ENCODE measurements at regions not wholly inside any gene's neighbourhood (a gene's known extent, or its start where the extent isn't known, plus 50 kb on each side); places are given as distances from the start of the nearest gene placed in this dataset.

- Histone ChIP-seq H3K27ac (ENCODE audit: low read depth, low read length) (no peak overlapping the region), H3K4me3 (ENCODE audit: low read length) (no peak overlapping the region), H3K4me1 (ENCODE audit: insufficient read depth, low read length) (no peaks in the 10 kb centered on the region), H3K27me3 (ENCODE audit: insufficient read depth, low read length) (no peaks in the 10 kb centered on the region), H3K9me3 (ENCODE audit: insufficient read depth, low read depth, low read length) (no peaks in the 10 kb centered on the region), H3K9ac (ENCODE audit: low read depth, low read length) (no peak overlapping the region), H3K36me3 (ENCODE audit: insufficient read depth, low read length) (no peaks in the 10 kb centered on the region)
- WGBS = 96% methylated on average over 2 of the region's 3 CpGs
These were observed 189.6 kb upstream of the RAD23B start for GRCh38 chr9:107093365-107094060.

GRCh38 chr9:107094370-107094769 lies 188.7 kb upstream of the RAD23B start:
- Histone ChIP-seq H3K9ac (ENCODE audit: low read depth, low read length) (no peak overlapping the region), H3K9me3 (ENCODE audit: insufficient read depth, low read depth, low read length) (no peaks in the 10 kb centered on the region), H3K27ac (ENCODE audit: low read depth, low read length) (no peak overlapping the region), H3K4me3 (ENCODE audit: low read length) (no peak overlapping the region), H3K36me3 (ENCODE audit: insufficient read depth, low read length) (no peaks in the 10 kb centered on the region), H3K4me1 (ENCODE audit: insufficient read depth, low read length) (no peaks in the 10 kb centered on the region), H3K27me3 (ENCODE audit: insufficient read depth, low read length) (no peaks in the 10 kb centered on the region)
- 95% methylated on average over 2 of the region's 3 CpGs for WGBS

GRCh38 chr9:107100591-107100990 lies 182.5 kb upstream of the RAD23B start:
- 94% methylated on average over 7 of the region's 7 CpGs for WGBS
- Histone ChIP-seq H3K9ac (ENCODE audit: low read depth, low read length) (no peak overlapping the region), H3K27ac (ENCODE audit: low read depth, low read length) (no peak overlapping the region), H3K36me3 (ENCODE audit: insufficient read depth, low read length) (no peaks in the 10 kb centered on the region), H3K9me3 (ENCODE audit: insufficient read depth, low read depth, low read length) (no peaks in the 10 kb centered on the region), H3K4me1 (ENCODE audit: insufficient read depth, low read length) (no peaks in the 10 kb centered on the region), H3K4me3 (ENCODE audit: low read length) (no peak overlapping the region), H3K27me3 (ENCODE audit: insufficient read depth, low read length) (no peaks in the 10 kb centered on the region)

- 81% methylated on average over 5 of the region's 5 CpGs for WGBS
- H3K9me3 ChIP-seq (ENCODE audit: insufficient read depth, low read depth, low read length) = no peaks in the 10 kb centered on the region
- no peak overlapping the region for H3K27ac ChIP-seq (ENCODE audit: low read depth, low read length)
- H3K9ac ChIP-seq (ENCODE audit: low read depth, low read length) = no peak overlapping the region
- no peaks in the 10 kb centered on the region for H3K36me3 ChIP-seq (ENCODE audit: insufficient read depth, low read length)
- H3K4me1 ChIP-seq (ENCODE audit: insufficient read depth, low read length) = no peaks in the 10 kb centered on the region
- no peak overlapping the region for H3K4me3 ChIP-seq (ENCODE audit: low read length)
- H3K27me3 ChIP-seq (ENCODE audit: insufficient read depth, low read length) = no peaks in the 10 kb centered on the region
These were observed 181.1 kb upstream of the RAD23B start for GRCh38 chr9:107102011-107102410.

DNA sequence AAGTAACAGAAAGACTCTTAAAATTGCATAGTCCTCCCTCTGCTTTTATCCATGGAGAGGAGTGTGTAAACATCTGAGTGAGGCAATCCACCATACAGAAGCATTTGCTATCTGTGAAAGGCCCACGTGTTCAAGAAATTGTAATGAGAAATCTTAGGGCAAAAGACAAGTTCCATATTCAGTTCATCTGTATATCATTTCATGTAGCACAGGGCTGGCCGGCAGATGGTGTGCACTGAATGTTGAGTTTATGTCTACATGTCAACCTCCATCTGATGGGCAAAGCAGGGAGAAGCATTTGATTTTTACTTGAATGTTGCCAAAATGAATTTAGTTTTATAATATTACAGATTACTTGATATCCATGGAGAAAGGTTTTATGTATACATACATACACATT lies 179.5 kb upstream of the RAD23B start:
- Histone ChIP-seq H3K9me3 (ENCODE audit: insufficient read depth, low read depth, low read length) (no peaks in the 10 kb centered on the region), H3K9ac (ENCODE audit: low read depth, low read length) (no peak overlapping the region), H3K36me3 (ENCODE audit: insufficient read depth, low read length) (no peaks in the 10 kb centered on the region), H3K27ac (ENCODE audit: low read depth, low read length) (no peak overlapping the region), H3K4me3 (ENCODE audit: low read length) (no peak overlapping the region), H3K4me1 (ENCODE audit: insufficient read depth, low read length) (no peaks in the 10 kb centered on the region), H3K27me3 (ENCODE audit: insufficient read depth, low read length) (no peaks in the 10 kb centered on the region)
- WGBS = 97% methylated on average over 2 of the region's 2 CpGs

DNA sequence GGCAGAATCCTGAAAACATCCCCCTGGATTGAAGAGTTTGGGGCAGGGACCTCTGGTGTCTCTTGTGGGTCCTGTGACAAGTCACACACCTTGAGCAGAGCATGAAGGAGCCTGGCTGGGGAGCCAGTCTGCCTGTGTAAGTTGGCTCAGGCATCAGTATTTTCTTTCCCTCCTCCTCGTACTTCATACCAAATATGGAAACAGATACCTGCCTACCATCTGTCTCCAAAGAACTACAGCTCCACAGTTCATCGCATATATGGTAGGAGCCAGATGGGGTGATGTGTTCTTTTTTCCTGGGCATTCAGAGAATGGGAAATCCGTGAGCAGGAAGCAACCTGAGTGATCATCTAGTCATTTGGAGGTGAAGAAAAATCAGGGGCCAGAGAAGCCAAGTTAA lies 177.3 kb upstream of the RAD23B start:
- Histone ChIP-seq H3K9ac (ENCODE audit: low read depth, low read length) (no peak overlapping the region), H3K4me3 (ENCODE audit: low read length) (no peak overlapping the region), H3K27ac (ENCODE audit: low read depth, low read length) (no peak overlapping the region), H3K36me3 (ENCODE audit: insufficient read depth, low read length) (no peaks in the 10 kb centered on the region), H3K27me3 (ENCODE audit: insufficient read depth, low read length) (no peaks in the 10 kb centered on the region), H3K9me3 (ENCODE audit: insufficient read depth, low read depth, low read length) (no peaks in the 10 kb centered on the region), H3K4me1 (ENCODE audit: insufficient read depth, low read length) (no peaks in the 10 kb centered on the region)
- WGBS = 89% methylated on average over 3 of the region's 3 CpGs

DNA sequence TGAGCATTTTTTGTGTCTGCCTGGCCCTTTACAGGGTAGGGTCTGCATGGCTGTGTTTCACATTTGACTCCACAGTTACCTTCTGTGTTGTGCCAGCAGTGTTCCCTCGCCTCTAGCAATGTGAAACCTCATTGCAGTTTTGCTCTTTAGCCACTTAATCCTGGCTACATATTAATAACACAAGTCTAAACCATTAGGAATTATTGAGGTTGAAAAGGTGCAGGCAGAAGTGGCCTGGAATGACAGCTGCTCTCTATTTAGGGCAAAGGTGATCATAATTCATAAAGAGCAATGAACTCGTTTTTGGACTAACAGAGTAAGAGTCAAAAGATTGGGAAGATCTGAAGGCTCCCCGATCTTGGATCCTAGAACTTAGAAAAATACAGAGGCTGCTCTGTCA lies 176.7 kb upstream of the RAD23B start:
- no peak overlapping the region for H3K27ac ChIP-seq (ENCODE audit: low read depth, low read length)
- H3K27me3 ChIP-seq (ENCODE audit: insufficient read depth, low read length) = no peaks in the 10 kb centered on the region
- H3K9me3 ChIP-seq (ENCODE audit: insufficient read depth, low read depth, low read length) = no peaks in the 10 kb centered on the region
- no peak overlapping the region for H3K4me3 ChIP-seq (ENCODE audit: low read length)
- no peak overlapping the region for H3K9ac ChIP-seq (ENCODE audit: low read depth, low read length)
- WGBS = 96% methylated on average over 3 of the region's 3 CpGs
- H3K4me1 ChIP-seq (ENCODE audit: insufficient read depth, low read length) = no peaks in the 10 kb centered on the region
- H3K36me3 ChIP-seq (ENCODE audit: insufficient read depth, low read length) = no peaks in the 10 kb centered on the region

DNA sequence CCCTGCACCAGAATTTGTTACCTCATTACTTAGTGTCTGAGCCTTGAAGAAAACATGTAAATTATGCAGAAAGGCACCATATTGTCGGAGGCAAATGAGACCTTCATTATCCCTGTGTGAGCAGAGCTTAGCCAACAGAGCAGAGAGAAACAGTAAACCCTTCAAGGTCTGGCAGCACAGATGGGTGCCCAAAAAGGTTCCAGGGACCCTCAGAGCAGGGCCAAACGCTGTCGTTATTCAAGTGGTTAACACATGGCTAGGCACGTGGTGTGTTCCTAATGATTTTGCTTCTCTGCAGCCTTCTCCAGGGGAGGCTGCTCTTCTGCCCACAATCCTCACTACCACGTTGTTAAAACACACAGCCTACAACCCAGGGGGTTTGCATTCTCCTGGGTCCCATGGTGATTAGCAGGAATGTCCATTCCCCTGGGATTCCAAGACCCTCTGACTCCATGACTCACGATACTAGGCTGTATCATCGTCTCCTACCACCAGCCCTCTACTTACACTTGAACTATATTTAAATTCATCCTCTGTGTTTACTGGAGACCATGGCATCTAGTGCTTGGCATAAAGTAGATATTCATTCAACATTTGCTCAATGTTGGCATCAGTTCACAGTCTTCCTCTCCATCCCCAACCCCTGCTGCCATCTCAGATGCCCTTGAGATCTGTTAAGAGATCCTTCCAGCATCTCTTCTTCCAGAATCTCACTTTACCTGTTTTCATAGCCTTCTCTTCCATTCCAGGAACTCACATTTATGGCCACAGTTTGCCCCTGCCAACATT lies 174.5 kb upstream of the RAD23B start:
- no peaks in the 10 kb centered on the region for H3K27me3 ChIP-seq (ENCODE audit: insufficient read depth, low read length)
- H3K9me3 ChIP-seq (ENCODE audit: insufficient read depth, low read depth, low read length) = no peaks in the 10 kb centered on the region
- H3K36me3 ChIP-seq (ENCODE audit: insufficient read depth, low read length) = no peaks in the 10 kb centered on the region
- H3K27ac ChIP-seq (ENCODE audit: low read depth, low read length) = no peak overlapping the region
- H3K4me1 ChIP-seq (ENCODE audit: insufficient read depth, low read length) = no peaks in the 10 kb centered on the region
- no peak overlapping the region for H3K4me3 ChIP-seq (ENCODE audit: low read length)
- H3K9ac ChIP-seq (ENCODE audit: low read depth, low read length) = no peak overlapping the region
- 86% methylated on average over 7 of the region's 7 CpGs for WGBS

DNA sequence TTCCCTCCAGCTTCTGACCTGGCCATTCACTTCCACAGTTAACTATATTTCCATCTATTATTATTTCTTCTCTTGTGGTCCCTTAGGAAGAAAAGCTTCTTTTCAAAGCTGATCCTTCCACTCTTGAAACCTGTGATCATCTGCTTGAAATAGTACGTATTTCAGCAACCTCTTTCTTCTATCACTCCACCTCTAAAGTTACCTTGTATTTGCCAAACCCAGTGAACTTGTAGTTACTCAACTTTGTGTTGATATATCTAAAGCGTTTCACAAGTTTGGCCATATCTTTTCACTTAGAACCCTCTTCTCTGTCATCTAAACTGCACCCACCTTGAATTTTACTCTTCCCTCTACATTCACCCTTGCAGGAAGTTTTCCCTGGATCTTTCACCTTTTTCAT lies 173.8 kb upstream of the RAD23B start:
- Histone ChIP-seq H3K9me3 (ENCODE audit: insufficient read depth, low read depth, low read length) (no peaks in the 10 kb centered on the region), H3K27ac (ENCODE audit: low read depth, low read length) (no peak overlapping the region), H3K4me3 (ENCODE audit: low read length) (no peak overlapping the region), H3K4me1 (ENCODE audit: insufficient read depth, low read length) (no peaks in the 10 kb centered on the region), H3K27me3 (ENCODE audit: insufficient read depth, low read length) (no peaks in the 10 kb centered on the region), H3K9ac (ENCODE audit: low read depth, low read length) (no peak overlapping the region), H3K36me3 (ENCODE audit: insufficient read depth, low read length) (no peaks in the 10 kb centered on the region)
- WGBS = 90% methylated on average over 2 of the region's 2 CpGs

- 89% methylated on average over 2 of the region's 2 CpGs for WGBS
- no peak overlapping the region for H3K9ac ChIP-seq (ENCODE audit: low read depth, low read length)
These were observed 172.9 kb upstream of the RAD23B start for GRCh38 chr9:107110153-107110552.

GRCh38 chr9:107112707-107113243 lies 170.3 kb upstream of the RAD23B start:
- H3K27me3 ChIP-seq (ENCODE audit: insufficient read depth, low read length) = no peaks in the 10 kb centered on the region
- WGBS = 93% methylated on average over 1 of the region's 1 CpG
- H3K4me1 ChIP-seq (ENCODE audit: insufficient read depth, low read length) = no peaks in the 10 kb centered on the region
- no peak overlapping the region for H3K27ac ChIP-seq (ENCODE audit: low read depth, low read length)
- H3K9ac ChIP-seq (ENCODE audit: low read depth, low read length) = no peak overlapping the region
- H3K4me3 ChIP-seq (ENCODE audit: low read length) = no peak overlapping the region
- H3K9me3 ChIP-seq (ENCODE audit: insufficient read depth, low read depth, low read length) = no peaks in the 10 kb centered on the region
- H3K36me3 ChIP-seq (ENCODE audit: insufficient read depth, low read length) = no peaks in the 10 kb centered on the region

More at GRCh38 chr9:107110153-107110552, 172.9 kb upstream of the RAD23B start:
- Histone ChIP-seq H3K4me3 (ENCODE audit: low read length) (no peak overlapping the region), H3K36me3 (ENCODE audit: insufficient read depth, low read length) (no peaks in the 10 kb centered on the region), H3K9me3 (ENCODE audit: insufficient read depth, low read depth, low read length) (no peaks in the 10 kb centered on the region), H3K27ac (ENCODE audit: low read depth, low read length) (no peak overlapping the region), H3K27me3 (ENCODE audit: insufficient read depth, low read length) (no peaks in the 10 kb centered on the region), H3K4me1 (ENCODE audit: insufficient read depth, low read length) (no peaks in the 10 kb centered on the region)

All from HUES64 (cell line).